OCI-LY7 (cell line): ENCODE measurements at regions not wholly inside any gene's neighbourhood (a gene's known extent, or its start where the extent isn't known, plus 50 kb on each side); places are given as distances from the start of the nearest gene placed in this dataset.

ENCODE experiments used
- BruUV-seq: library from RNA; stranded (reverse); fragments of 400-500 nt; replicated peaks from 2 replicates; lab custom pipeline; 2021; lab: Mats Ljungman, UMichigan
- CTCF ChIA-PET: fragments of 300-600 bp; sonication (Branson Sonifier 250); formaldehyde crosslinking; loops from one replicate; lab custom pipeline; 2022; ENCODE audit warnings: antibody characterized with exemption; ENCODE audit not compliant: unreplicated experiment; lab: Charles Lee
- POLR2A ChIA-PET: fragments of 300-600 bp; sonication (Branson Sonifier 250); formaldehyde crosslinking; loops from one replicate; lab custom pipeline; 2022; ENCODE audit warnings: antibody characterized with exemption; lab: Charles Lee
- DNase-seq: peaks from one replicate; pipeline ENCODE4 v3.0.0-alpha.2; 2015; ENCODE audit warnings: low spot score
- H2AFZ ChIP-seq: fragments of 200-600 bp; sonication (generic), shearing (Covaris generic); 2 replicates; pipeline ENCODE4 v1.6.1; 2014; ENCODE audit warnings: mild to moderate bottlenecking, antibody characterized with exemption, low read length, moderate library complexity
- H3K27ac ChIP-seq: fragments of 200-600 bp; sonication (generic); 2 replicates; pipeline ENCODE4 v1.5.1; 2014; ENCODE audit warnings: mixed run types, low read depth, mild to moderate bottlenecking, moderate library complexity, low read length, inconsistent platforms; ENCODE audit not compliant: poor library complexity, severe bottlenecking
- H3K36me3 ChIP-seq: fragments of 200-600 bp; sonication (generic); 2 replicates; pipeline ENCODE4 v1.6.1; 2014; ENCODE audit warnings: mild to moderate bottlenecking, antibody characterized with exemption, low read length, moderate library complexity, mixed read lengths; ENCODE audit not compliant: insufficient read depth
- H3K4me1 ChIP-seq: fragments of 200-600 bp; sonication (generic); 2 replicates; pipeline ENCODE4 v1.5.1; 2014; ENCODE audit warnings: mild to moderate bottlenecking, low read length; ENCODE audit not compliant: insufficient read depth, poor library complexity, severe bottlenecking
- H3K4me2 ChIP-seq: fragments of 200-600 bp; sonication (generic); 2 replicates; pipeline ENCODE4 v1.6.1; 2014; ENCODE audit warnings: mild to moderate bottlenecking, low read length
- H3K4me3 ChIP-seq: fragments of 200-600 bp; sonication (generic); 2 replicates; pipeline ENCODE4 v1.5.1; 2014; ENCODE audit warnings: mild to moderate bottlenecking, low read depth, low read length; ENCODE audit not compliant: poor library complexity, severe bottlenecking
- H3K79me2 ChIP-seq: fragments of 200-600 bp; sonication (generic); 2 replicates; pipeline ENCODE4 v1.6.1; 2016; ENCODE audit warnings: low read depth, mild to moderate bottlenecking, low read length, moderate library complexity, mixed read lengths; ENCODE audit not compliant: insufficient read depth
- H3K9me2 ChIP-seq: fragments of 200-600 bp; sonication (generic); 2 replicates; pipeline ENCODE4 v1.6.1; 2016; ENCODE audit warnings: mild to moderate bottlenecking, low read length, mixed read lengths; ENCODE audit not compliant: insufficient read depth
- H3K9me3 ChIP-seq: fragments of 200-600 bp; sonication (generic); 2 replicates; pipeline ENCODE4 v1.6.1; 2014; ENCODE audit warnings: mild to moderate bottlenecking, mixed run types, low read length, mixed read lengths
- H4K20me1 ChIP-seq: fragments of 200-600 bp; sonication (generic); 2 replicates; pipeline ENCODE4 v1.6.1; 2014; ENCODE audit warnings: mild to moderate bottlenecking, antibody characterized with exemption, low read length, moderate library complexity, mixed read lengths; ENCODE audit not compliant: insufficient read depth
- CTCF ChIP-seq: fragments of 200-600 bp; sonication (generic); conservative IDR thresholded peaks from 2 replicates; pipeline ENCODE4 v1.5.1; 2014; ENCODE audit warnings: mild to moderate bottlenecking, antibody characterized with exemption, low read length, moderate library complexity, mixed read lengths
- EZH2phosphoT487 ChIP-seq: fragments of 200-600 bp; sonication (generic); IDR thresholded peaks from 2 replicates; pipeline ENCODE4 v1.6.1; 2018; ENCODE audit warnings: low read depth, borderline replicate concordance, mild to moderate bottlenecking, mixed run types, antibody characterized with exemption, low read length, moderate library complexity, mixed read lengths
- intact Hi-C: fragments of 100-400 bp; cut with micrococcal nuclease; formaldehyde crosslinking; loops from one replicate; pipeline ENCODE4 v1.10.0; 2022; ENCODE audit not compliant: unreplicated experiment

DNA sequence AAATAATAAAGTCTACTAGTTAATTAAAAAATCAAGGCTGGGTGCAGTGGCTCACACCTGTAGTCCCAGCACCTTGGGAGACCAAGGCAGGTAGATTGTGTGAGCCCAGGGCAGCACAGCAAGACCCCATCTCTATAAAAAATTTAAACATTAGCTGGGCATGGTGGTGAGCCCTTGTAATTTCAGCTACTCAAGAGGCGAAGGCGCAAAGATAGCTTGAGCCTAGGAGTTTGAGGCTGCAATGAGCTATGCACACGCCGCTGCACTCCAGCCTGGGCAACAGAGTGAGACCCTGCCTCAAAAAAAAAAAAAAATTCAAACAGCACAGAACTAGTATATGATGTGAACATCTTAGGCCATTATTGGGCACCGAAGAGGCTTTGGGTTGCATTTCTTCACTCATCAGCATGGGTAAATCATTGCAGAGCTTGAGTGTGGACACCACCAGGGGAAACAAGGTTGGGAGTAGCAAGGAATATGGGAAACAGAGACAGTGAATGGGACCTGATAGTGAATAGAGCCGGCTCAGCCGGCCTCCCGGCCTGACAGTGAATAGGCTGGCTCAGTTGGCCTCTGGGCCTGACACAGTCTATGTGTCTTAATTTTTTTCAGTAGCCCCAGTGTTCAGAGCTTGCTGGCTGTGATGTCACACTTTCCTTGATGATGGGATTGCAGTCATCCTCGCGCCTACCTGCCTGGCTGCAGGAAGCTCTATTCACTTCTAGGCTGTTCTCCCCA is 89.1 kb upstream of the ERRFI1 start:
- Histone ChIP-seq H3K9me2 (no peaks in the 10 kb centered on the region), H2AFZ (no peak overlapping the region), H3K4me2 (no peak overlapping the region), H3K36me3 (no peaks in the 10 kb centered on the region), H3K4me1 (no peaks in the 10 kb centered on the region), H3K79me2 (no peaks in the 10 kb centered on the region), H3K4me3 (no peak overlapping the region), H3K27ac (no peak overlapping the region), H4K20me1 (no peaks in the 10 kb centered on the region), H3K9me3 (no peaks in the 10 kb centered on the region)
- DNase-seq = no peak
- intact Hi-C loops = no loop called here
- TF ChIP-seq CTCF = no peak
- ChIA-PET CTCF (no interaction called here), POLR2A (no interaction called here)
- no TSS peak for BruUV-seq

GRCh38 chr1:8113262-8114220 is 87.4 kb upstream of the ERRFI1 start:
- Histone ChIP-seq H3K27ac (no peak overlapping the region), H3K4me2 (no peak overlapping the region), H3K79me2 (no peaks in the 10 kb centered on the region), H3K4me3 (no peak overlapping the region), H3K9me3 (no peaks in the 10 kb centered on the region), H3K36me3 (no peaks in the 10 kb centered on the region), H4K20me1 (no peaks in the 10 kb centered on the region), H3K9me2 (no peaks in the 10 kb centered on the region), H3K4me1 (no peaks in the 10 kb centered on the region), H2AFZ (no peak overlapping the region)
- BruUV-seq = no TSS peak
- ChIA-PET POLR2A (no interaction called here), CTCF (no interaction called here)
- intact Hi-C loops = no loop called here
- DNase-seq = no peak
- TF ChIP-seq EZH2phosphoT487 = no peak
- no peak for TF ChIP-seq CTCF
